Muscle of arm (tissue), 1 donor: ENCODE measurements at regions not wholly inside any gene's neighbourhood (a gene's known extent, or its start where the extent isn't known, plus 50 kb on each side); places are given as distances from the start of the nearest gene placed in this dataset.

Experiments
- DNase-seq: peaks from one replicate; pipeline ENCODE4 v3.0.0-alpha.2; 2013

DNA sequence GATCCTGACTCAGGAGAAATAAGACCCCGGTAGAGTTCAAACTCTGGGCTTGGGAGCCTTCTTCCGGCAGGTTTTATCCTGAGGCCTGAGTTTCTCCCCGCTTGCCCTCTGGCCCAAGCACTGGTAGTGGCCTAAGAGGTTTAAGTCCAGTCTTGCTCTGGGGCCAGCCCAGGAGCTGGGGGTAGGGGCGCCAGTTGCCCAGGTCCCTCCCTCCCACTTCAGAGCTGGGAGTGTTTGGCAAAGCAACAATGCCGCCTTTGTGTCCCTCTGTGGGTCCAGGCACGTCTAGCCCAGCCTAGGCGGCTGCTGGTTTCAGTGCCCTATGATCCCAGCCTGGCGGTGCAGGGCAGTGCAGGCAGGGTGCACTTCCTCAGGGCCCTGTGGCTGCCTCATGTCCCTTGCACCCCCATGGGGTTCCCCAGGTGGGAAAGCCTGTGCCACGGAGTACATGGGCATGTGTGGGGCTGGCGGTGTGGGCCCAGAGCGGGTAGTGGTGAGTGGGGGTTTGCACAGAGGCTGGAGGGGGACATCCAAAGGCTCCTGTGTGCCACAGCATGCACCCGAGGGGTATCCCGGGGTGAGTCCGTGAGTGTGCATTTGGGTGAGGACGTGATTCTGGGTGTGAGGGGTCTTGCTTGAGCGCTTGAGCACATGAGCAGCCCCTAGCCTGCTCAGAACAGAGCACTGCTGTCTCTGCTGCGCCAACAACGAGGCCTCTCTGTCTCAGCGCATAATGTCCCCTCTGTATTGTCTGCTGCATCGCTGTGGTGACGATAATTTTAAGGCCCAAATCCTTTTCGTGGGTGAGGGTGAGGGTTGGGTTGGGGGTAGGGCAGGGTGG, 61.7 kb upstream of the PSD2 start:
- no peak for DNase-seq

DNA sequence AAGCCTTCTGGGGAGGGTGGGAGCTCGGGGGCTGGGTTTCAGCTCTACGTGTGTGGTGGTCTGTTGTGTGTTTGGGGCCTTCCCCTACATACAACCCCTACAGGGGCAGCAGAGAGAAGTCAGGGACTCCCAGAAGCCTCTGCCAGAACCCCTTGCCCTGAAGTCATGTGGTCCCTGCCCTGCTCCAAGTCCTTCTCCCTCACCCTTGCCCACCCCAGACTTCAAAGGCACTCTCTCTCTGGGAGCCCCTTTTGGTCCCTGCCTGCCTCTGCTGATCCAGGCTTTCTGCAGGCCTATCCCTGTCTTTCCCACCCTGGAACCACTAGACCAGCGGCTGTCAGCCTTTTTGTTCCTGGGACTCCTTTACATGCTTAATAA, 61.1 kb upstream of the PSD2 start:
- DNase-seq: no peak

DNA sequence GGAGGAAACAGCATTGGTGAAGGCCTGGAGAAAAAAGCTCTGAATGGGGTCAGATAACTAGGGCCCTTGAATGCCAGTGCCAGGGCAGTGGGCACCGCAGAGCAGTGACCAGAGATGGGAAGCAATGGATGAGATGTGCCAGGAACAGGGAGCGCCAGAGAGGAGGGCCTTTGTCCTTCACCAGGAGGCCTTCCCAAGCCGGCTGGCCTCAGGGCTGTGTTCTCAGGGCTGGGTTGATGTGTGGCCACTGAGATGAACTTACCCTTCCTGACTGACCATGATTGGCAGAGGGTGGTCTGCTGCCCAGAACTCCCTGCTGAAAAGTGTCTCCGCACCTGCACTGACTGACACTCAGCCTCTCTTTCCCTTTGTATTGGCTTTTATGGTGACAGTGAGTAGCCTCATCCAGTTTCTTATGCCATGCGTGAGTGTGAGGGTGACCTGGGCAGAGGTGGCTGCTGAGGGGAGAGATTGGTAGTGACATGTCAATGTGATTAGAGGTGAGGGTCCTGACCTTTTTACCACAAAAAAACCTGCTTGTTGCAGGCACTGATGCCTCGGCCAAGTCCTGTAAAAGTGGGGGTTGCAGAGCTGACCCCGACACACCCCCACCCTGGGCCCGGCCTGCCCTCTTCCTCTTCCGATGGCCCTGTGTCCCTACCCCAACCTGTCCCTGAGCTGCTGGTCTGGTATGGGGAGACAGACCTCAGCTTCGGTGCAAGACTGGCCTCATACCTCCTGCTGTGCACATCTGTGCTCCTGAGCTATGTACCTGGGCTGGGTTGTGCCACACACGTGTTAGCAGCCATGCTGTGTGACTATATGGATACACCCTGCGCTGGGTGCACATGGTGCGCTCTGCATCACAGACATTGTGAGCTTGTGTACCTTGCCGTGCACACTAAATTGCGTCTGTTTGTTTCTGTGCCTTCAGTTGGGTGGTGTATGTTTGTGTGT, 57.1 kb upstream of the PSD2 start:
- no peak for DNase-seq

GRCh38 chr5:139739150-139739974, 56.2 kb upstream of the PSD2 start:
- no peak for DNase-seq

DNA sequence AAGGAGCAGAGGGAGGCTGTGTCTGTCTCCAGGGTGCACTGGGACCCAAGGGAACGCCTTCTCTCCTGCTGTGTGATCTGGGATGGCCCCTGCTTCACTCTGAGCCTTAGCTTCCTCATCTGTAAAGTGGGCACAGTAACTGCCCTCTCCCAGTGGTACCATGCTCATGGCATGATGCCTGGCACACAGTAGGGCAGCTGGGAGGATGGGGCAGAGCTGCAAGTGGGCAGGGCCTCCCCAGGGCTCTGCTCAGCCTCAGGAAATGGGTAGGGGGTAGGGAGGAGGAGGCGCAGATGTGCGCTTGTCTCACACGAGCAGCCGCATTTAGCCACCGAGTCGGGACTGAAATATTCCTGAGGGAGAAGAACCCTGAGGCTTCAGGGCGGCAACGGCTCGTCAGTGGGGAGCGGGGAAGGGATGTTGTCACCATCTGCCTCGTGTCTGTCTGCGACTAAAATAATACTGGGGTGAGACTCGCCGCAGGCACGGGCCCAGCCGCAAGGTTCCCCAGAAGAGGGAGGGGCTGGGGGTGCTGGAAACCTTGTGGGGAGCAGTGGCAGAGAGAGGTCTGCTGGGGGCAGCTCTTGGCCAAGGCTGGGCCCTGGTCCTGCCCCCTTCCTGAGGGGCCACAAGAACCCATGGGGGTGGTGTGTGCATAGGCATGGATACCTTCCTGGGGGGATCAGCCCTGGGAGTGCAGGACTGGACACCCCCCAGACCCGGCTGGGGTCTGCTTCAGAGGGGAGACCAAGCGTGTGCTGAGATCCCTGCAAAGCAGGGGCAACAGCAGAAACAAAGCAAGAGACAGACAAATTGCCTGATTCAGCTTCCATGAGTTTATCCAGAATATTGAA, 55.2 kb upstream of the PSD2 start:
- no peak for DNase-seq

DNA sequence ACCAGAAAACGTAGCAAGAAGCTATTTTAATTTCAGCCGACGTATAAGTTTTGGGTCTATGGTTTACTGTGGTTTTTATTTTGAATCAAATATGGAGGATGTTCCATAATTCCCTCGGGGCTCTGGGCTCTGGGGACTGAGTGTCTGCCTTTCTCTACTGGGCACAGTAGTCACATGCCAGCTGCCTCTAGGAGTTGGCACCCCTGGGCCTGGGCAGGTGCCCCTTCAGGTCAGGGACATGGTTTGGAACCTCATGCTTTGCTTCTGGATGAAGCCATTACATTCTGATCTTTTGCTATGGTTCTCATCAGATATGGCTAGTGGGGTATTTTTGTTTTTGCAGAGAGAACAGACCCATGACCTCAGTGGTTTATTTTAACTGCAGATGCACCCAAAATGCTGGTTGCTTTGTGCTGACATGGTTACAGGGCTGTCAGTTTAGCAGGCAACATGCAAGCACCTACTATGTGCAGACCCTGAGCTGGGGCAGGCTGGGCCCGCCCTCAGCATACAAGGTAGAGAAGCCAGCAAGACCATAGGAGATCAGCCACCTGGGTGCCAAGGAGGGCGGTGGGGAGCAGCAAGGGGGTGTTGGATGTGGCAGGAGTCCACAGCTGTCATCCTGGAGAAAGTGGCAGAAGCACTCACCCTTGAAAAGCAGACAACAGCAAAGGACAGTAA, 54.5 kb upstream of the PSD2 start:
- no peak for DNase-seq

DNA sequence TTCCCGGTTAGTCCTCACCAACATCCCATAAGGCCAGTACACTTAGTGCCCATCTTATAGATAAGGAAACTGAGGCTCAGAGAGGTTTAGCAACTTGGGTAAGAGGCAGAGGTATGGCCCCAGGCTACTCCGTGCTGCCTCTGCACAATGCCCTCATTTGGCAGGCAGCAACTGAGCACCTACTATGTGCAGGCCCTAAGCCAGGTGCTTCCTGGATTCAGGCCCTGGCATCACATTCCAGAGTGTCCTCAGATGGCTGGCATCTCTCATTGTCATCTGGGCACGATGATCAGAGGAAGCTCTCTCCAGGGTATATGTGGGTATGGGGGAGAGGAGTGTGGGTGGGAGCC, 53.8 kb upstream of the PSD2 start:
- DNase-seq: no peak

GRCh38 chr5:139742173-139742903, 53.3 kb upstream of the PSD2 start:
- DNase-seq: no peak

DNA sequence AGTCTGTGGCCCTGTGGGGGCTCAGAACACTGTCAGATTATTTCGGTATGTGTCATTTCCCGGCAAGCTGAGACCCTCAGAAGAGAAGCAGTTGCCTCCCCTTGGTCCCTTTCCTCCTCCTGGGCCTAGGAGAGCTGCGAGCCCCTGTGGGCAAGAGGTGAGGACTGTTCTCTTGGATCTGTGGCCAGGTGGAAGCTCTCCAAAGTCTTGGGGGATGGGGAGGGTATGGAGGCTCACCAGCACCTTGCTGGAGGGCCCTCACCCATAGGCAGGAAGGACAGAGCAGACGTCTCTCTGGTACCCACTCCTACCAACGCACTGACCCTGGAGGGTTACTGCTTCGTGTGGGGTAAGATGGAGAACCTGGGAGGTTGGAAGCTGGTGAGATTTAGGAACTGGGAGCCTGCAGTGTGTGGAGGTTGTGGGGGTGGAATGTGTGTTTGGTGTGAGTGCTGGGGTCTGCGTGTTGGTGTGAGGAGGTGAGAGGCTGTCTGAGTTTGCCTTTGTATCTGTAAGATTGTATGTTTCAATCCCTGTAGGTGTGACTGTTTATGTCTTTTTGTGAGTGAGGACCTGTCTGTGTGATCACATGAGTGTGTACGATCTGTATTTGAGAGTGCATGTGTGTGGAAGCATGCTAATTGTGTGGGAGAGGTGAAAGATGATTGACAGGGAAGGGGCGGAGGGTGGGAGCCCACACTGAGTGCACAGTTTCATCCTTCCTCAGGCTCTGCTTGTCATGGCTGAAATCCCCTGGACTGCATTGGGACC, 52.4 kb upstream of the PSD2 start:
- no peak for DNase-seq

DNA sequence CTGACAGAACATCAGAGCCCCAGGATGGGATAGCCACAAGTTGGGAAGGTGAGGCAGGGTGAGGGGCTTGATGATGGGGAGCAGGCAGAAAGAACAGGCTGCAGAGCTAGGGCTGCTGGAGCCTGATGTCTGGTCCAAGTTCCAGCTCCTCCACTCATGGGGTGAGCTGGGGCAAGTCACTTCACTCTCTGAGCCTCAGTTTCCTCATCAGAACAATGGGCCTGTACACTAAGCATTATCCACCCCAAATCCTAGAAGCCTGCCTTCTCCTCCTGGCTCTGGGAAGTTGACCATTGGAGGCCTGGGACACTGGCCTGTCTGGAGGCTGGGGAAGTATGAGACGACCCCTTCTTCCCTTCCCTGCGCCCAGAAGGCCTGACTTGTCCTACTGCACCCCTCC, 51.8 kb upstream of the PSD2 start:
- no peak for DNase-seq

- no peak for DNase-seq
Observed at GRCh38 chr5:139744471-139745131, 51.0 kb upstream of the PSD2 start.

DNA sequence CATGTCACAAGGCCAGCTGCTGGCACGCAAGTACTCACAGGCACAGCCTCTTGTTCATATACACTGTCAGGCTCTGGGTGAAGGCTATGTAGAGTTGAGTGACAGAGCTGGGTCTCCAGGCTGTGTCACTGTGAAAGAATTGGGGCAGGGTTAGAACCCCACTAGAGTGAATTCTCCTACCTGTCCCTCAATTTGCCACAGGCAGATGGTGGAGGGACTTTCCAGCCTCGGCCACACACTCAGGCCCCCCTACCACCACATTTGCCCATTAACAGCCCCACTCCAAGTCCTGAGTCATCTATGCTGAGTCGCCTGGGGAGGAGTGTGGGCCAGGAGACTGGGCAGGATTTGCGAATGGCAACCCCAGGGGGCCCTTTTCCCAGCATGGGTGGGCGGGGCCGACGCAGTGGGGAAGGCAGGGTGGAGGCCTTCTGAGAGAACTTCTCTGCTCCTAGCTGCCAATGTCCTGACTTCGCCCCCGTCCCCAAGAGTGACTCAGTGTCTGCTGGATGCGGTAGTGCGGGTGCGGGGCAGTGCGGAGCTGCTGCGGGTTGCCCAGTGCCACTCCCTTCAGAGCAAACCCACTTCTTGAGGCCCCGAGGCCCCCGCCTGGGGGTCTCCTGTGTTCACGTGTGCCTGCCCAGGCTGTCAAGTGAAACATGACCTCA, 50.3 kb upstream of the PSD2 start:
- no peak for DNase-seq

GRCh38 chr5:139745800-139746690, 49.6 kb upstream of the PSD2 start:
- DNase-seq: peak; percentile 76
